NT2/D1 (cell line): ENCODE measurements at regions not wholly inside any gene's neighbourhood (a gene's known extent, or its start where the extent isn't known, plus 50 kb on each side); places are given as distances from the start of the nearest gene placed in this dataset.

Experiments
- DNase-seq: peaks from one replicate; pipeline ENCODE4 v3.0.0-alpha.2; 2011; ENCODE audit warnings: low read depth, low spot score
- H3K27me3 ChIP-seq: 2 replicates; pipeline ENCODE4 v1.6.0; 2011; ENCODE audit warnings: mild to moderate bottlenecking; ENCODE audit not compliant: insufficient read length, insufficient read depth
- H3K36me3 ChIP-seq: 2 replicates; pipeline ENCODE4 v1.6.1; 2011; ENCODE audit warnings: mild to moderate bottlenecking, low read length, mixed read lengths; ENCODE audit not compliant: insufficient read depth, insufficient read length
- H3K4me1 ChIP-seq: 2 replicates; pipeline ENCODE4 v1.5.1; 2011; ENCODE audit not compliant: insufficient read depth, insufficient read length
- H3K4me3 ChIP-seq: 2 replicates; pipeline ENCODE4 v1.5.1; 2011; ENCODE audit warnings: low read depth; ENCODE audit not compliant: insufficient read length
- H3K9ac ChIP-seq: 2 replicates; pipeline ENCODE4 v1.6.0; 2011; ENCODE audit warnings: low read depth; ENCODE audit not compliant: insufficient read length
- H3K9me3 ChIP-seq: 2 replicates; pipeline ENCODE4 v1.5.1; 2011; ENCODE audit warnings: mild to moderate bottlenecking, low read length; ENCODE audit not compliant: insufficient read depth
- SUZ12 ChIP-seq: IDR thresholded peaks from 2 replicates; pipeline ENCODE4 v1.6.1; 2011; ENCODE audit not compliant: insufficient read length, insufficient read depth; ENCODE audit errors: extremely low read depth
- YY1 ChIP-seq: IDR thresholded peaks from 2 replicates; pipeline ENCODE4 v1.6.1; 2011; ENCODE audit not compliant: insufficient read length, insufficient read depth
- ZNF274 ChIP-seq: IDR thresholded peaks from 2 replicates; pipeline ENCODE4 v1.6.1; 2011; ENCODE audit warnings: mild to moderate bottlenecking, low read depth, low read length

DNA sequence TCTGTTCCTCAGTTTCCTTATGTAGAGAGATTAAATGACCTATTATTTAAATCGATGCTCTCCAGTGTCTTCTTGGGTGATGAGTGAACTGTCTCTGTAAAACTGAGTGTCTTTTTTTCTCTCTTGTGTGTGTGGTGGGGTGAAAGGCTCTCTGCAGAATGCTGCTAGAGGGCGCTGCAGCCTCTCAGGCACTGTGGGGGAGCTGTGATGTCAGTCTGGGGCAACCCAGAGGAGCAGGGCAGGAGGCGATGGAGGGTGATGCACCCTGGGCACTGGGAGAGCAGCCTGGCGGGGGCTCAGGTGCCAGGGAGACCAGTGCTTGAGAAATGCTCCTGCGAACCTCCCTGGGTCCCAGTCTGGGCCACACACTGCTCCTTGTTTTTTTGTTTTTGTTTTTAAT, 110.1 kb upstream of the POM121L12 start:
- Histone ChIP-seq H3K9me3 (no peaks in the 10 kb centered on the region), H3K4me1 (no peaks in the 10 kb centered on the region), H3K9ac (no peak overlapping the region), H3K36me3 (no peaks in the 10 kb centered on the region), H3K27me3 (no peaks in the 10 kb centered on the region), H3K4me3 (no peak overlapping the region)
- DNase-seq: no peak
- TF ChIP-seq SUZ12 (no peak), YY1 (no peak), ZNF274 (no peak)

DNA sequence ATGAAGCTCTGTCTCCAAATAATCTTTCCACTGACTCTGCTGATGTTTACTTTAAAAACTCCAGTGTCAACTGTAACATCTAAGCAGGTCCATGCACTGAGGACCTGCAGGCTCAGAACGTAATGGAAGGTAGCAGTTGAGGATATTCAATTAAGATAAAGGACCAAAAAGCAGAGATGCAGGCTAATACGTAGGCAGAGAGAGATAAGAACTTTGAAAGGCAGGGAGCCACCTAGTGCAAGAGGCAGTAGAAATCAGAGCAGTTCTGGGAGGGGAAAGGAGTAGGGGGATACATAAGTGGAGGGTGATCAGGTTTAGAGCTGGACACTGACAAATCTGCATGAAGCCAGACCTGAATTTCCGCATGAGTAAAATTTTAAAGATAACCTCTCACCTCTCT, 114.5 kb upstream of the POM121L12 start:
- H3K36me3 ChIP-seq: no peaks in the 10 kb centered on the region
- no peaks in the 10 kb centered on the region for H3K27me3 ChIP-seq
- TF ChIP-seq YY1 (no peak), SUZ12 (no peak)
- no peak overlapping the region for H3K9ac ChIP-seq
- no peaks in the 10 kb centered on the region for H3K9me3 ChIP-seq
- no peak for DNase-seq
- no peaks in the 10 kb centered on the region for H3K4me1 ChIP-seq
- no peak overlapping the region for H3K4me3 ChIP-seq

DNA sequence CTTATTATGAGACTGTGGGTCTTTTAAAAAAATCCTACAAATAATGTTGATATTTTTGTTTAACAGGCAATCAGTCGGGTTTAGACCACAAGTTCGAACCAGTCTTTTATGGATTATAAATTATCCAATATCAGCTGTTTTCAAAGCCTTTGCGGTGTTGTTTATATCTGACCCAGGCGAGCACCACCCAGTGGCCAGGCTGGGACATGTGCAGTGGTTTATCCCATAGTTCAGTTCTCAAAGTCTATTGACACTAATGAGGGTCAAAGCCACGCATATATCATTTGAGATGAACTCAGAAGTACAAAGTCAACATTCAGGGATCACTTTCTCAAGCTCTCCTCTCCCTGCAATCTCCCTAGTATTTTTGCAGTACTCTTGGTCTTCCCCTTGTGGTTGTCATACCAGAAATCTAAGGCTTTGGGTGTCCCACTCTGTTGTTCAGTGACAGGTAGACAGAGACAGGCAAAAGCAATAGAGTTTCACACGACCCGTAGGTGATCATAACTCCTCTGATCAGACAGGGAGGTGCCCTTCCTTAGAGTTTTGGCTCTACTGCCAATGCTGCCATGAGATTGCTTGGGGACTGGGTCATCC, 117.4 kb upstream of the POM121L12 start:
- Histone ChIP-seq H3K4me1 (no peaks in the 10 kb centered on the region), H3K4me3 (no peak overlapping the region), H3K36me3 (no peaks in the 10 kb centered on the region), H3K9ac (no peak overlapping the region), H3K9me3 (no peaks in the 10 kb centered on the region), H3K27me3 (no peaks in the 10 kb centered on the region)
- DNase-seq: no peak
- TF ChIP-seq ZNF274 (no peak), SUZ12 (no peak), YY1 (no peak)

DNA sequence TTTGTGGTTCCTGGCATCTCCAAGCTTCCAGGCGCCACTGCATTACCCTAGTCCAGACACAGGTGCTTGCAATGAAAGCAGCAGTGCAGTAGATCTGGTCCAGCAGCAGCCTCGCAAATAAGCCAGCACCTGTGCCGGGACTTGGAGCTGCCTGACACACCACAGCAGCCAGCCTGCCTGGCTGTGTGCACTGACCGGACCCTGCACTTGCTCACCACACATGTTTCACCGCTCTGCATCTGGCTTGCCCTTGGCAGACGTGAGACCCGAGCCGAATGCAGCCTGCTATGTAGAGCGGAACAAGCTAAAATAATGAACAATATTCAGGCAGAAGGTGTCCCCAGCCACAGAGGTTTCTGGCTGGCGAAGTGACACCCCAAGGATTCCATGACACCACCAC, 123.6 kb upstream of the POM121L12 start:
- H3K27me3 ChIP-seq: no peaks in the 10 kb centered on the region
- no peak overlapping the region for H3K4me3 ChIP-seq
- no peak for TF ChIP-seq SUZ12
- no peak for TF ChIP-seq ZNF274
- TF ChIP-seq YY1: no peak
- no peak overlapping the region for H3K9ac ChIP-seq
- peaks cover 14% of the 10 kb centered on the region; the same call in 1 of the 2 replicates for H3K9me3 ChIP-seq
- H3K4me1 ChIP-seq: no peaks in the 10 kb centered on the region
- no peaks in the 10 kb centered on the region for H3K36me3 ChIP-seq
- no peak for DNase-seq

DNA sequence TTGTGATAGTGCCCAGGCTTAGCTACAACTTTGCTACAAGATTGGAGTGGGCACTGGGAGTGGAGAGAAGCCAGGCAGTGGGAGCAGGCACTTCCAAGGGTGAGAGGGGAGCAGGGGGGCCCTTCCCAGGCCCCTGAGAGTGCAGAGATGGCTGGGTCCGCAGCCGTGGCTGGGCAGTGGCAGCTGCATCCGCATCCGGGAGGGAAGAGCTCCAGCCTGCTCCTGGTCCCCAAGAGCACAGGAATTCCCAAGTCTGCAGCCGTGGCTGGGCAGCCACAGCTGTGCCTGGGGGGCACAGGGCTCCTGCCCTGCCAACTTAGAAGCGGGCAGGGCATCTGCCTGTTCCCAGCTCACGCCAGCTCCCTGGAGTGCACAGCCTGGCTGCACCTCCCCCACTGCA, 124.1 kb upstream of the POM121L12 start:
- H3K9ac ChIP-seq: no peak overlapping the region
- H3K4me1 ChIP-seq: no peaks in the 10 kb centered on the region
- H3K27me3 ChIP-seq: no peaks in the 10 kb centered on the region
- H3K4me3 ChIP-seq: no peak overlapping the region
- DNase-seq: no peak
- H3K9me3 ChIP-seq: peaks cover 14% of the 10 kb centered on the region; the same call in 1 of the 2 replicates
- H3K36me3 ChIP-seq: no peaks in the 10 kb centered on the region
- TF ChIP-seq ZNF274: no peak
- no peak for TF ChIP-seq SUZ12
- no peak for TF ChIP-seq YY1

DNA sequence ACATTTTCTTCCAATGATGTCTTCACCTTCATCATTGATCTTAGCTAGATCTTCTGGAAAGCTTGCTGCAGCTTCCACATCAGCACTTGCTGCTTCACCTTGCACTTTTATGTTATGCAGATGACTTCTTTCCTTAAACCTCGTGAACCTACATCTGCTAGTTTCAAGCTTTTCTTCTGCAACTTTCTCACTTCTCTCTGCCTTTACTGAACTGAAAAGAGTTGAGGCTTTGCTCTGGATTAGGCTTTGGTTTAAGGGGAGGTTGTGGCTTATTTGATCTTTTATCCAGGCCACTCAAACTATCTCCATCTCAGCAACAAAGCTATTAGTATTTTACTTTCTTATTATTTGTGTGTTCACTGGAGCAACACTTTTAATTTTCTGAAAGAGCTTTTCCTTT, 125.5 kb upstream of the POM121L12 start:
- Histone ChIP-seq H3K27me3 (no peaks in the 10 kb centered on the region), H3K9me3 (peaks cover 14% of the 10 kb centered on the region; the same call in 1 of the 2 replicates), H3K4me3 (no peak overlapping the region), H3K4me1 (no peaks in the 10 kb centered on the region), H3K9ac (no peak overlapping the region), H3K36me3 (no peaks in the 10 kb centered on the region)
- no peak for DNase-seq
- TF ChIP-seq ZNF274 (no peak), YY1 (no peak), SUZ12 (no peak)

DNA sequence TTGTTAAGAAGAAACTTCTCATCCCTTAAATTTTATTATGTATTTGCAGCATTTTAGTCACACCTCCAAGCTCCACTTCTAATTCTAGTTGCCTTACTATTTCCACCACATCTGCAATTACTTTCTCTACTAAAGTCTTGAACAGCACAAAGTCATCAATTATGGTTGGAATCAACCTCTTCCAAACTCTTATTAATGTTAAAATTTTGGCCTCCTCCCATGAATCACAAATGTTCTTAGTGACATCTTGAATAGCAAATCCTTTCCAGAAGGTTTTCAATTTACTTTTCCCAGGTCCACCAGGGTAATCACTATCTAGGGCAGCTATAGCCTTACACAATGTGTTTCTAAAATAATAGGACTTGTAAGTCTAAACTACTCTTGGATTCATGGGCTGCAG, 126.3 kb upstream of the POM121L12 start:
- Histone ChIP-seq H3K9me3 (peaks cover 14% of the 10 kb centered on the region; the same call in 1 of the 2 replicates), H3K36me3 (no peaks in the 10 kb centered on the region), H3K9ac (no peak overlapping the region), H3K4me3 (no peak overlapping the region), H3K4me1 (no peaks in the 10 kb centered on the region), H3K27me3 (no peaks in the 10 kb centered on the region)
- no peak for TF ChIP-seq SUZ12
- no peak for TF ChIP-seq ZNF274
- TF ChIP-seq YY1: no peak
- no peak for DNase-seq

DNA sequence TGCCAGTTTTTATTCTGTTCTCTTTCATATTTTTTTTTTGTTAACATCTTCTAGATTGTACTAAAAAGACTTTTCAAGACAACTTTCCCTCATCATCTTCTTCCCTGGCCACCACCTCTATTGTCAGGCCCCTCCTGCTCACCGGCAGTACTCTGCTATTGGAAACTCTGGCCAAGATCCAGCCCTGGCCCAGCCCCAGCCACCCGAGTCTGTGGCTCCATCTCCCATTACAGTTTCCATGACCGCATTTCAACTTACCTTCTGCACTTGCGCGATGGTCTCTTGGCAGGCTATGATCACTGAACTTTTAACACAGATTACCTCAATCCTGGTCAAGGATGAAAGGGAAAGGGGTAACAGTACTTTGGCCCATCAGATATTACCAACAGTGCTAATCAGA, 137.7 kb upstream of the POM121L12 start:
- Histone ChIP-seq H3K9ac (no peak overlapping the region), H3K9me3 (no peaks in the 10 kb centered on the region), H3K4me1 (no peaks in the 10 kb centered on the region), H3K36me3 (no peaks in the 10 kb centered on the region), H3K4me3 (no peak overlapping the region), H3K27me3 (no peaks in the 10 kb centered on the region)
- DNase-seq: no peak
- no peak for TF ChIP-seq SUZ12
- no peak for TF ChIP-seq YY1
- TF ChIP-seq ZNF274: no peak
